Sigmoid colon (tissue), 6 donors: ENCODE measurements at regions not wholly inside any gene's neighbourhood (a gene's known extent, or its start where the extent isn't known, plus 50 kb on each side); places are given as distances from the start of the nearest gene placed in this dataset.

Experiments used
- DNase-seq: peaks from one replicate; pipeline ENCODE4 v3.0.0-alpha.2; 2019
- H3K27ac ChIP-seq, 4 donors: fragments of 200-600 bp; sonication (generic); one replicate each; pipeline ENCODE4 v1.5.1; 2016 to 2019; ENCODE audit warnings: mild to moderate bottlenecking in 1 of 4
- H3K27me3 ChIP-seq, 3 donors: fragments of 200-600 bp; sonication (generic); one replicate each; pipeline ENCODE4 v1.5.1; 2019; ENCODE audit warnings: mild to moderate bottlenecking in 1 of 3
- H3K36me3 ChIP-seq, 4 donors: fragments of 200-600 bp; sonication (generic); one replicate each; pipeline ENCODE4 v1.5.1; 2016 to 2019
- H3K4me1 ChIP-seq, 4 donors: fragments of 200-600 bp; sonication (generic); one replicate each; pipeline ENCODE4 v1.5.1; 2017 to 2019
- H3K4me3 ChIP-seq, 4 donors: fragments of 200-600 bp; sonication (generic); one replicate each; pipeline ENCODE4 v1.5.1; 2017 to 2019; ENCODE audit warnings: mild to moderate bottlenecking in 2 of 4, moderate library complexity in 1 of 4
- H3K9me3 ChIP-seq, 4 donors: fragments of 200-600 bp in 3 of 4; sonication (generic) in 3 of 4; one replicate each; pipeline versions ENCODE4 v1.5.1 to v1.6.1; 2013 to 2019
- CTCF ChIP-seq, 4 experiments: fragments of 450-650 bp in 3 of 4; fragments of 200-600 bp in 1 of 4; IDR thresholded peaks; one replicate each; pipeline ENCODE4 v1.5.1; 2016 to 2019; ENCODE audit warnings: antibody characterized with exemption in 4 of 4, mild to moderate bottlenecking in 3 of 4, moderate library complexity in 2 of 4
- EP300 ChIP-seq, 4 donors: sonication (generic); formaldehyde crosslinking; IDR thresholded peaks; one replicate each; pipeline ENCODE4 v1.6.1; 2017; ENCODE audit warnings: antibody characterized with exemption in 4 of 4
- POLR2A ChIP-seq, 2 donors: fragments of 450-650 bp; IDR thresholded peaks; one replicate each; pipeline ENCODE4 v1.6.1; 2016; ENCODE audit warnings: antibody characterized with exemption in 2 of 2, mild to moderate bottlenecking in 2 of 2, moderate library complexity in 2 of 2
- POLR2AphosphoS5 ChIP-seq, 4 donors: sonication (generic); formaldehyde crosslinking; IDR thresholded peaks; one replicate each; pipeline ENCODE4 v1.6.1; 2017; ENCODE audit warnings: antibody characterized with exemption in 4 of 4
- WGBS, 2 donors: extraction: QIAGEN DNeasy Blood & Tissue Kit; methylation state at CpG; one replicate each; pipeline ENCODE4 v1.1.7; 2013; 5-methylcytosine and 5-hydroxymethylcytosine counted together
- intact Hi-C: fragments of 100-400 bp; cut with DNase I; formaldehyde crosslinking; loops from one replicate; pipeline ENCODE4 v1.15.1; 2023
- donor health status: healthy with polysubstance abuse.
- donor health status: healthy.

- Histone ChIP-seq H3K36me3 (no peaks in the 10 kb centered on the region), H3K4me1 (peaks cover 0 to 5% (median 0%) of the 10 kb centered on the region in 4 donors), H3K27me3 (no peaks in the 10 kb centered on the region), H3K4me3 (no peak overlapping the region), H3K9me3 (peaks cover 0 to 10% (median 2%) of the 10 kb centered on the region in 4 donors), H3K27ac (no peak overlapping the region)
- TF ChIP-seq CTCF (IDR thresholded peaks at IDR 0.05) (no peak), POLR2AphosphoS5 (IDR thresholded peaks at IDR 0.05) (no peak), POLR2A (IDR thresholded peaks at IDR 0.05) (no peak), EP300 (IDR thresholded peaks at IDR 0.05) (no peak)
- peak; percentile 54 for DNase-seq
- 86 to 91% methylated on average over 5 of the region's 5 CpGs for WGBS, 2 donors
- intact Hi-C loops: no loop called here
Observed at GRCh38 chr14:101101456-101102056, 198.0 kb upstream of the RTL1 start.

GRCh38 chr14:101102875-101103274 lies 199.4 kb upstream of the RTL1 start:
- no peak overlapping the region for H3K27ac ChIP-seq
- peaks cover 0 to 10% (median 2%) of the 10 kb centered on the region in 4 donors for H3K9me3 ChIP-seq
- intact Hi-C loops: no loop called here
- DNase-seq: peak; percentile 47
- no peaks in the 10 kb centered on the region for H3K36me3 ChIP-seq
- H3K4me1 ChIP-seq: peaks cover 0 to 5% (median 0%) of the 10 kb centered on the region in 4 donors
- no peak for TF ChIP-seq CTCF (IDR thresholded peaks at IDR 0.05)
- TF ChIP-seq POLR2AphosphoS5 (IDR thresholded peaks at IDR 0.05): no peak
- no peak for TF ChIP-seq EP300 (IDR thresholded peaks at IDR 0.05)
- TF ChIP-seq POLR2A (IDR thresholded peaks at IDR 0.05): no peak
- no peaks in the 10 kb centered on the region for H3K27me3 ChIP-seq
- no peak overlapping the region for H3K4me3 ChIP-seq
- WGBS, 2 donors: 79 to 87% methylated on average over 9 of the region's 9 CpGs

GRCh38 chr14:101103321-101103901 lies 199.9 kb upstream of the RTL1 start:
- TF ChIP-seq POLR2AphosphoS5 (IDR thresholded peaks at IDR 0.05) (no peak), POLR2A (IDR thresholded peaks at IDR 0.05) (no peak), CTCF (IDR thresholded peaks at IDR 0.05) (no peak), EP300 (IDR thresholded peaks at IDR 0.05) (no peak)
- intact Hi-C loops: no loop called here
- peaks cover 0 to 10% (median 2%) of the 10 kb centered on the region in 4 donors for H3K9me3 ChIP-seq
- H3K27me3 ChIP-seq: no peaks in the 10 kb centered on the region
- peaks cover 0 to 3% (median 0%) of the 10 kb centered on the region in 4 donors for H3K4me1 ChIP-seq
- no peaks in the 10 kb centered on the region for H3K36me3 ChIP-seq
- H3K27ac ChIP-seq: no peak overlapping the region
- DNase-seq: peak; percentile 40
- no peak overlapping the region for H3K4me3 ChIP-seq
- WGBS, 2 donors: 83 to 93% methylated on average over 26 of the region's 26 CpGs

GRCh38 chr14:101104485-101104884 lies 201.0 kb upstream of the RTL1 start:
- DNase-seq: no peak
- intact Hi-C loops: no loop called here

More at GRCh38 chr14:101104485-101104884, 201.0 kb upstream of the RTL1 start:
- Histone ChIP-seq H3K9me3 (peaks cover 0 to 10% (median 2%) of the 10 kb centered on the region in 4 donors), H3K27me3 (no peaks in the 10 kb centered on the region), H3K4me1 (no peaks in the 10 kb centered on the region), H3K36me3 (no peaks in the 10 kb centered on the region), H3K4me3 (no peak overlapping the region), H3K27ac (no peak overlapping the region)
- 78 to 86% methylated on average over 4 of the region's 4 CpGs for WGBS, 2 donors
- TF ChIP-seq POLR2A (IDR thresholded peaks at IDR 0.05) (no peak), CTCF (IDR thresholded peaks at IDR 0.05) (no peak), EP300 (IDR thresholded peaks at IDR 0.05) (no peak), POLR2AphosphoS5 (IDR thresholded peaks at IDR 0.05) (no peak)
